ENCODE measurements at regions not wholly inside any gene's neighbourhood (a gene's known extent, or its start where the extent isn't known, plus 50 kb on each side); places are given as distances from the start of the nearest gene placed in this dataset.

- intact Hi-C loops (cut with DNase I), result loop anchor here (5.0 kb wide), 1 partner anchor 248 kb away; the partner anchor contains the start of gene DPY19L2
- ATAC-seq, result no peak
- no peak for DNase-seq (ENCODE audit: missing footprints)
Measured at GRCh38 chr12:63419154-63419553, 249.1 kb downstream of the DPY19L2 start.

DNA sequence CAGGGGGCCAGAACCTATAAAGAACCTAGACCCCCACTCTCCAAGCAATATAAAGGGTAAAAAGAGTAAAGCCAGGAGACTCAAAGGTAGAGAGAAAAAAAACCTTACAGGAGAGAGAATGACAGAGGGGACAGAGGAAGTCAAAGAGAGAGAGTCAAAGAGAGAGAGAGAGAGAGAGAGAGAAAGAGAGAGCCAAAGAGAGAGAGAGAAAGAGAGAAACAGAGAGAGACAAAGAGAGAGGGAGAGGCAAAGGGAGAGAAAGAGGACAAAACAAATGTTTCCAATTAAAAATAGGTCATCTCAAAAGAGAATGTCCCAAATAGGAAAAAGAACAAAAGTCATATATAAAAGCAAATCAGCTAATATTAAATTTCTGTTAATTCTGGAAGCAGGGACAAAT is 251.5 kb downstream of the DPY19L2 start:
- intact Hi-C loops (cut with DNase I), result loop anchor here (5.0 kb wide), 1 partner anchor 251 kb away; the partner anchor contains the start of gene DPY19L2
- no peak for DNase-seq (ENCODE audit: missing footprints)
- ATAC-seq, result no peak

DNA sequence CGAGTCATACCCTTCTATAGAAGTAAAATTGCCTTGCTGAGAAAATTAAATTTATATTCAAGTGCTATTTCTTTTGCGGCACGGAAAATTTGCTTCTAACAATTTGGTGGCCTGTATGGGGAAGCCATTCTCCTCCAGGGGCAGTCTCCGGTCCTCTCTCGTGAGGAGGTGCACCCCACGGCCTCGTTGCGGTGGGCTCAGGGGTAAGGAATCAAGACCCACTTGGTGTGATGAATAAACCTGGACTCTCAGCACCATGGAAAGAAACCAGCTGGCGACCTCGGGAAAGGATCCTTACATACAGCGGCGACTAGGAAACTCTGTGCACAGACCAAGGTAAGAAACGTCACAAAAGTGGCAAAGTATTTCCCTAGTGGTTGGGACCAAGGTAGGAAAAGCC is 252.9 kb downstream of the DPY19L2 start:
- DNase-seq (ENCODE audit: missing footprints), result peak; percentile 63
- intact Hi-C loops (cut with DNase I), result loop anchor here (5.0 kb wide), 1 partner anchor 252 kb away; the partner anchor contains the start of gene DPY19L2
- ATAC-seq, result no peak

DNA sequence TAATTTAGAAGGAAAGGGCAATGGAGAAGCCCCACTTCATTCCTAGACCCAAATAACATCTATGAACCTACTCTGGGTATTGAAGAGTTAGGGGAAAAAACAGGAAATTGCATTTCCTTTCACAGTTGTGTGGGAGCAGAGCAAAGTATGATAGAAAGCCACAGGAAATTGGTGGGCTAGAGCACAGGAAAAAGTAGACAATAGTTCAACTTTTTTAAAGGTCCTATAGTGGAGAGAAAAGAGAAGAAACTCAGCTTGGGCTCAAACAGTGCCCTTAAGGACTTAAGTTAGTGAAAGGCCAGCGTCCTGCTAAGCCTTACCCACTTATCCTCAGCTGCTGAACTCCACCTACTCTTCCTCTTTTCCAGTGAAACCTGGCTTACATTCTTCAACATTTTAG is 258.1 kb downstream of the DPY19L2 start:
- no peak for ATAC-seq

DNA sequence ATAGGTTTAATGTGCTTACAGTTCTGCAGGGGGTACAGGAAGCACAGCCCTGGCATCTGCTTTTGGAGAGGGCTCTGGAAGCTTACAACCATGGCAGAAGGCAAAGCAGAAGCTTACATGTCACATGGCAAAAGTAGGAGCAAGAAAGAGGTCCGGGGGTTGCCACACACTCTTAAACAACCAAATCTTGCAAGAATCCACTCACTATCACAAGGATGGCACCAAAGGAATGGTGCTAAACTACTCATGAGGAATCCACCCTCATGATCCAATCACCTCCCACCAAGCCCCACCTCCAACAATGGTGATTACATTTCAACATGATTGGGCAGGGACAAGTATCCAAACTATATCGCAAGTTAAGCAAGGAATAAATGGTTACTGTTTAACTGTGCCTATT is 255.8 kb upstream of the AVPR1A start:
- intact Hi-C loops (cut with DNase I), result no loop called here
- ATAC-seq, result no peak
- no peak for DNase-seq (ENCODE audit: missing footprints)

More for the DNA sequence above, 258.1 kb downstream of the DPY19L2 start:
- no peak for DNase-seq (ENCODE audit: missing footprints)
- intact Hi-C loops (cut with DNase I), result no loop called here

- ATAC-seq, result no peak
- intact Hi-C loops (cut with DNase I), result no loop called here
- no peak for DNase-seq (ENCODE audit: missing footprints)
Measured at GRCh38 chr12:63404611-63405010, 253.6 kb upstream of the AVPR1A start.

DNA sequence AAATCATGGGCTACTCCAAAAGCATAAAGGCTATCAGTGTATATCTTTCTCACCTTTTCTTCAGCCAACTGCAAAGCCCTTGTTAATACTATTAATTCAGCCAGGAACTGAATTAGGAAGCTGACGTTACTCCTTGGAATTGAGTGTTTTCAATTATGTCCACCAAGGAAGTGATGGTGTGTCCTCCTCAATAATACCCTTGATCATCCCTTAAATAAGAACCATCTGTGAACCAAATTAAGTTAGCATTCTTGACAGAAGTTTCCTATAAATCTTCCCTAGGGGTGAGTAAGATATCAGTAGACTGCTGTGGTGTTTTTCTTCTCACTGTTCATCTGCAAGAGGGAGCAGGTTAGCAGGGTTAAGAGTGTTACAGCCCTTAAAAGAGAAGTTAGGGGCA is 252.3 kb upstream of the AVPR1A start:
- no peak for DNase-seq (ENCODE audit: missing footprints)
- no peak for ATAC-seq
- intact Hi-C loops (cut with DNase I), result no loop called here

DNA sequence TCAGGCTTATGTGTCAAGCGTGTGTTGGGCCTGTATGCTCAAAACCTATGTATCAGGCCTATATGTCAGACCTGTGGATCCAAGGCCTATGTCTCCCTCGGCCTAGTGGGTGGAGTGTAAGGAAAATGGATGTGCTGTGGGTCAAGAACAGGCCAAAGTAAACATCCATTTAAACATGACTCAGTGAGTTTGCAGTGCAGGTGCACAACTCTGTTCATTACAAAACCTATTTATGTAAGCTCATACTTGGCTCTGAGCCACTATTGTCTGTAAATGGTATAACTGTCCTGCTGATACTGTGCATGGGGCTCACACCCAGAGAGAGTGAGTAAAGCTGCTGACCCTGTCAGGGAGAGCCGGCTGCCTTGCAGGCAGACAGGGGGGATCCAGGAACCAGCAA is 249.7 kb upstream of the AVPR1A start:
- DNase-seq (ENCODE audit: missing footprints), result no peak
- intact Hi-C loops (cut with DNase I), result no loop called here
- peak; percentile 16 for ATAC-seq

- ATAC-seq (no peak), DNase-seq (ENCODE audit: missing footprints) (no peak)
- intact Hi-C loops (cut with DNase I), result no loop called here
Measured at GRCh38 chr12:63400318-63400717, 249.3 kb upstream of the AVPR1A start.

- intact Hi-C loops (cut with DNase I), result no loop called here
- DNase-seq (ENCODE audit: missing footprints), result no peak
- ATAC-seq, result no peak
Measured at GRCh38 chr12:63397807-63398206, 246.8 kb upstream of the AVPR1A start.

GRCh38 chr12:63396135-63396534 is 245.1 kb upstream of the AVPR1A start:
- intact Hi-C loops (cut with DNase I), result no loop called here
- no peak for ATAC-seq
- no peak for DNase-seq (ENCODE audit: missing footprints)

DNA sequence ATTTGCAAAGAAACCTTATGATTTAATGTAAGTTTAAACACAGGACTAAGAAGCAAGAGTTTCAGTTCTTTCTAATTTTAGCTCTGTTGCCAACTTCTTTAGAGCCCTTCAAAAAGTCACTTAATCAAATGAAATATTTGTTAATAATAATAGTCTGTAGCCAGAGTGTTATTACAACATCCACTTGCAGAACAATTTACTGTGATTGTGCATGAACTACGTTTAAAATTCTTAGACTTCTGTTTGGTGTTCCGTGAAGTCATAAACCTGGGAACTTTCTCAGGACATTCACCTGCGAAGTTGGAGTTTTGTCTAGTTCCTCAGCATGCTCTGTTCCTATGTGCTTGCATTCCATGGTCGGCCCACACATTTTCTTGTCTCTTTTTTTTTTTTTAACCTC is 244.0 kb upstream of the AVPR1A start:
- DNase-seq (ENCODE audit: missing footprints), result no peak
- intact Hi-C loops (cut with DNase I), result no loop called here

DNA sequence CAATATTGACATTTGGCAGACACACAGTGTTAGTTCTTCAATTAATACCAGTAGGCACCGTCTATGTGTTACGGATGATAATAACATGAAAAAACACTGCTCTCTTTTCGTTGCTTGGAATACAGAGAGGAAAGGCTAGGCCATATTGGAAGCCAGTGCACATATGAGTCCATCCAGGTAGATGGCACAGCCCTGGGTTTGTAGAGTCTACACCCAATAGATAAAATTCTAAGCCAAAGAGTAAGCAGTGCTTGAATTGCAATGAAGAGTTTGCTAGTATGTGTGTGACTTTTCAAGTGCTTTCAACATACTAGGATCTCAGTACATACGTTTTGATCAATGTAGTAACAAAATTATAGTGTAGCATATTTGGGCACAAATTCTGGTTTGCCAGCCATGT is 243.3 kb upstream of the AVPR1A start:
- intact Hi-C loops (cut with DNase I), result no loop called here
- DNase-seq (ENCODE audit: missing footprints) (no peak), ATAC-seq (no peak)

More for the DNA sequence above, 244.0 kb upstream of the AVPR1A start:
- no peak for ATAC-seq

DNA sequence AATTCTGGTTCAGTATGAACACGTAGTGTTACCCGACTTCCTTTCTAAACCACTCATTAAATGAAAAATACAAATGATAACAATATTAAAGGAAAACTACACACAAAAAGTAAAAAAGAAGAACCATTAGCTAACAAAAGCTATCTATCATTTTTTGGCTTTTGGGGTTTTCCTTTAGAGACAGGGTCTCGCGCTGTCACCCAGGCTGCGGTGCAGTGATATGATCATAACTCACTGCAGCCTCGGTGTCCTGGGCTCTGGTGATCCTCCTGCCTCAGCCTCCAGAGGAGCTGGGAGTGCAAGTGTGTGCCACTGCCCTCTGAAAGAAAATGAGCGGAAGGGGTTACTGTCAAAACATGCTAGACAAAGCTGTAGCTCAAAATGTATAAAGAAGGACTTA is 238.2 kb upstream of the AVPR1A start:
- intact Hi-C loops (cut with DNase I), result no loop called here
- ATAC-seq (no peak), DNase-seq (ENCODE audit: missing footprints) (no peak)

DNA sequence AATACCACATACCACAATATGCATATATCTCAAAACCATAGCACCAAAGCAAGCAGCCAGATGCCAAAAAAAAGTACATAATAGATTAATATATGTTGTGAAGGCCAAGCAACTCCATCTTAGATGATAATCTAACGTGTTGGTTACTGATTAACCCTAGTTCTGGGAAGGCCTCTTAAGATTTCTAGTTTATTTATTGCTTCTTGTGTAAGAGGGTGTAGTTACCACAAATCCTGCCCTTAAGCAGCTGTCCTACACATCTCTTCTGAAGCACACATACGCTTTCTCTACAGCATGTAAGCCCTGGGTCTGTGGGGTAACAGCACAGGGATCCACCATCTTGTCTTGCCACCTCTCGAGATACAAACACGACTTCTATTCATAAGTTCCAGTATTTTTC is 236.8 kb upstream of the AVPR1A start:
- ATAC-seq (no peak), DNase-seq (ENCODE audit: missing footprints) (no peak)
- intact Hi-C loops (cut with DNase I), result no loop called here

DNA sequence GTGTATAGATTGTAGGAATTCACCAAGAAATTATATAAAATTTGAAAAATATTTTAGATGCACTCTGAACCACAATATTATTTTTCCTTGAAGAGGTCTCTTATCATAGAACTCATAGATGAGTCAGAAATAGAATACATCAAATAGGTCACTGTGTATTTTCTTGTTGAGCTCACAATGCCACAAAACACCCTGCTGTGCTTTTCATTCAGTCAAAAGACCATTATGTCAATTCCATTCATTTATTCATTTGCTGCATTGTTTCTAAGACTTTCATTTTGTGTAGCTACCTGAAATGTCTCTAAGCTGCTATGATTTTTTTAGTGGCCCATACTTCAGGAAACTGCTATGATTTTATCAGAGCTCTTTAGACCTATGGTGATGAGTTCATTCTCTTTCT is 231.9 kb upstream of the AVPR1A start:
- DNase-seq (ENCODE audit: missing footprints) (no peak), ATAC-seq (no peak)
- intact Hi-C loops (cut with DNase I), result no loop called here

- ATAC-seq (no peak), DNase-seq (ENCODE audit: missing footprints) (no peak)
- intact Hi-C loops (cut with DNase I), result no loop called here
Measured at GRCh38 chr12:63362791-63363190, 211.8 kb upstream of the AVPR1A start.

DNA sequence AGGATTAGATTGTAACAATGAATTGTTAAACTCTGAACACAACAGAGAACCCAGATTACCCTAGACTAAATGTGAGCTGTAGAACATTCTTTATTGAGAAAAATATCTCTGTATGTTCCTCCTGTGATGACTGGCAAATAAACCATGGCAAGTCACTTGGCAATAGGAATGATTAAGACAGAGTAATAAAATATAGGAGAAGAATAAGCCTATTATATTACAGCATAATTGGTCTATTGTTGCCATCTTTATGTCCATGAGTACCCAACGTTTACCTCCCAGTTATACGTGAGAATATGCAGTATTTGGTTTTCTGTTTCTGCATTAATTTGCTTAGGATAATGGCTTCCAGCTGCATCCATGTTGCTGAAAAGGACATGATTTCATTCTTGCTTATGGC is 211.2 kb upstream of the AVPR1A start:
- DNase-seq (ENCODE audit: missing footprints), result no peak
- intact Hi-C loops (cut with DNase I), result no loop called here
- no peak for ATAC-seq

DNA sequence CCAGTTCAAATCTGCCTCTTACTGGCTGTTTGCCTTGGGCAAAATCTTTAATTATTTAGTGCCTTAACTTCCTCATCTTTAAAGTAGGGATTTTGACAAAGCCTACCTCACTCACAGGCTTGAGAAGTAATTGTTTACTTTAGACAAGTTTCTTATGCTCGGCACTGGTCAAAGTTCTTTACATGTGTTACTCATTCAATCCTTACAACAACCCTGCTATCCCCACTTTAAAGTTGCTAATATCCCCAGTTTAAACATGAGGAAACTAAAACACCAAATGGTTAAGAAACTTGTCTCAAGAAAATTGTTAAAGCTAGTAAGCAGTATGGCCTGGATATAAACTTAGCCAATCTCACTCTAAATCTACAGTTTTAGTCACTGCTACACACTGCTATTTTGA is 204.0 kb upstream of the AVPR1A start:
- intact Hi-C loops (cut with DNase I), result no loop called here
- DNase-seq (ENCODE audit: missing footprints) (no peak), ATAC-seq (no peak)

GRCh38 chr12:63353559-63353958 is 202.6 kb upstream of the AVPR1A start:
- DNase-seq (ENCODE audit: missing footprints) (no peak), ATAC-seq (no peak)
- intact Hi-C loops (cut with DNase I), result no loop called here

DNA sequence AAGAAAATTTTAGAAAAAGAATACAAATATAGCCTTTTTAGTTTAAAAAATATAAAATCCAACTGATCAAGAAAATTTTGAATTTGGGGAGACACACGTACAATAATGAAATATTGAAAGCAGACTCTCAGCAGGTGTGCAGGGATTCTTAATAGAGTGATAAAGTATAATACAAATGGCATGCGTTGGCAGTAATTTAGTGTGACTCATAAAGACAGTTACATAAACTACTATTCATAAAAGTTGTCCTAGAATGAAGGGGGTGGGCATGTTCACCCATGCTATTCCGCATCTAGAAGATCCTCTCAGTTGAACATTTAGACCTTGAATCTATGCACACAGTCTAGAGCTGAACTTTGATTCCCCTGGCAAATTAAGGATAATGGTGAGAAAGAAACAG is 200.4 kb upstream of the AVPR1A start:
- DNase-seq (ENCODE audit: missing footprints), result no peak
- ATAC-seq, result no peak
- intact Hi-C loops (cut with DNase I), result no loop called here

- no peak for ATAC-seq
- intact Hi-C loops (cut with DNase I), result no loop called here
- no peak for DNase-seq (ENCODE audit: missing footprints)
Measured at GRCh38 chr12:63348556-63348955, 197.6 kb upstream of the AVPR1A start.

All from Right ventricle myocardium inferior (tissue), 1 donor.